Panc1 (cell line): ENCODE measurements at regions not wholly inside any gene's neighbourhood (a gene's known extent, or its start where the extent isn't known, plus 50 kb on each side); places are given as distances from the start of the nearest gene placed in this dataset.
"Not testable (repeated sequence)": the region's sequence is repeated elsewhere in the genome, so short reads cannot be mapped to it uniquely, and the experiment has no call there.

Source experiments
- ATAC-seq: fragments of 200-7000 bp; cut with Tn5 transposase; 2 replicates; pipeline ENCODE4 v1.9.1; 2020; ENCODE audit warnings: mild to moderate bottlenecking, moderate library complexity
- BruUV-seq: library from RNA; stranded (reverse); fragments of 400-500 nt; replicated peaks from 2 replicates; lab custom pipeline; 2021; lab: Mats Ljungman, UMichigan
- CTCF ChIA-PET: fragments of 300-600 bp; sonication (Branson Sonifier 250); formaldehyde crosslinking; loops from one replicate; lab custom pipeline; 2022; ENCODE audit warnings: antibody characterized with exemption; lab: Charles Lee
- POLR2A ChIA-PET: fragments of 300-600 bp; sonication (Branson Sonifier 250); formaldehyde crosslinking; loops from one replicate; lab custom pipeline; 2022; ENCODE audit warnings: antibody characterized with exemption; lab: Charles Lee
- DNase-seq: peaks from one replicate; pipeline ENCODE4 v3.0.0-alpha.2; 2010; ENCODE audit warnings: low read depth, low spot score
- H3K27ac ChIP-seq: 2 replicates; pipeline ENCODE4 v1.5.1; 2011; ENCODE audit warnings: mild to moderate bottlenecking, low read length, inconsistent platforms
- H3K27me3 ChIP-seq: fragments of 200-500 bp; sonication (Bioruptor generic); 2 replicates; pipeline ENCODE4 v1.6.0; 2014; ENCODE audit warnings: low read length, inconsistent platforms; ENCODE audit not compliant: control insufficient read depth, insufficient read depth
- H3K36me3 ChIP-seq: fragments of 200-500 bp; sonication (Bioruptor generic); 2 replicates; pipeline ENCODE4 v1.5.1; 2014; ENCODE audit warnings: inconsistent platforms, mild to moderate bottlenecking, low read length, moderate library complexity; ENCODE audit not compliant: control insufficient read depth, insufficient read depth
- H3K4me1 ChIP-seq: 2 replicates; pipeline ENCODE4 v1.5.1; 2011; ENCODE audit warnings: inconsistent platforms, mild to moderate bottlenecking, low read length, moderate library complexity; ENCODE audit not compliant: control insufficient read depth, insufficient read depth
- H3K4me3 ChIP-seq, 2 experiments: 2 replicates each; pipeline ENCODE4 v1.5.1; 2011 to 2012; ENCODE audit warnings: low read depth in 2 of 2, low read length in 2 of 2, mild to moderate bottlenecking in 2 of 2, inconsistent platforms in 1 of 2, moderate library complexity in 1 of 2
- H3K9me3 ChIP-seq: fragments of 200-500 bp; sonication (Bioruptor generic); 2 replicates; pipeline ENCODE4 v1.5.1; 2014; ENCODE audit warnings: low read depth, mild to moderate bottlenecking, inconsistent platforms, low read length, moderate library complexity; ENCODE audit not compliant: control insufficient read depth, insufficient read depth
- CTCF ChIP-seq: fragments of 450-650 bp; IDR thresholded peaks from 2 replicates; pipeline ENCODE4 v1.5.1; 2017; ENCODE audit warnings: mild to moderate bottlenecking
- POLR2AphosphoS5 ChIP-seq: IDR thresholded peaks from 2 replicates; pipeline ENCODE4 v1.6.1; 2012; ENCODE audit warnings: mild to moderate bottlenecking, low read depth, low read length, moderate library complexity
- REST ChIP-seq, 2 experiments: IDR thresholded peaks; 2 replicates each; pipeline ENCODE4 v1.6.1; 2011 to 2012; ENCODE audit warnings: low read depth in 2 of 2, control low read depth in 1 of 2, low read length in 1 of 2, mild to moderate bottlenecking in 1 of 2, moderate library complexity in 1 of 2; ENCODE audit not compliant: insufficient read depth in 1 of 2
- SIN3A ChIP-seq: IDR thresholded peaks from 2 replicates; pipeline ENCODE4 v1.6.1; 2012; ENCODE audit warnings: low read depth, mild to moderate bottlenecking, low read length, moderate library complexity, borderline replicate concordance; ENCODE audit not compliant: insufficient read depth
- TCF7L2 ChIP-seq: IDR thresholded peaks from 2 replicates; pipeline ENCODE4 v1.6.1; 2011; ENCODE audit warnings: mild to moderate bottlenecking, low read depth, low read length, inconsistent platforms
- in situ Hi-C: cut with HindIII; loops from 2 replicates; pipeline ENCODE4 v1.10.0; 2016; ENCODE audit warnings: low sequenced_read_pairs, low pct_unique_long_range_greater_than_20kb
- intact Hi-C: fragments of 100-400 bp; cut with micrococcal nuclease; formaldehyde crosslinking; loops from one replicate; pipeline ENCODE4 v1.10.0; 2022; ENCODE audit not compliant: unreplicated experiment

GRCh38 chr7:70894799-70895198 is 237.1 kb upstream of the GALNT17 start:
- BruUV-seq: no TSS peak
- DNase-seq: no peak
- no peak overlapping the region for H3K27ac ChIP-seq
- in situ Hi-C loops (no loop called here), intact Hi-C loops (no loop called here)
- 0 out of 2 replicates have a peak, but pooled peaks cover 4% of the 10 kb centered on the region for H3K9me3 ChIP-seq
- TF ChIP-seq TCF7L2 (no peak), POLR2AphosphoS5 (no peak)
- no peaks in the 10 kb centered on the region for H3K36me3 ChIP-seq
- no peaks in the 10 kb centered on the region for H3K4me1 ChIP-seq
- no peak for ATAC-seq
- no peaks in the 10 kb centered on the region; the same call in 1 of the 2 replicates for H3K27me3 ChIP-seq
- POLR2A ChIA-PET: no interaction called here
- CTCF ChIA-PET: no interaction called here
- no peak overlapping the region for H3K4me3 ChIP-seq

GRCh38 chr7:70895337-70896200 is 236.4 kb upstream of the GALNT17 start:
- BruUV-seq, H3K4me1 ChIP-seq, DNase-seq, POLR2A ChIA-PET, H3K27me3 ChIP-seq, in situ Hi-C loops, H3K36me3 ChIP-seq, intact Hi-C loops, H3K27ac ChIP-seq, H3K9me3 ChIP-seq, H3K4me3 ChIP-seq, CTCF ChIA-PET, ATAC-seq: not testable (repeated sequence)

GRCh38 chr7:70907259-70908247 is 224.4 kb upstream of the GALNT17 start:
- Histone ChIP-seq H3K4me3 (no peak overlapping the region), H3K27ac (no peak overlapping the region), H3K36me3 (no peaks in the 10 kb centered on the region), H3K9me3 (no peaks in the 10 kb centered on the region), H3K4me1 (no peaks in the 10 kb centered on the region), H3K27me3 (no peaks in the 10 kb centered on the region)
- POLR2A ChIA-PET: no interaction called here
- DNase-seq (no peak), ATAC-seq (no peak)
- CTCF ChIA-PET: no interaction called here
- no TSS peak for BruUV-seq
- in situ Hi-C loops (no loop called here), intact Hi-C loops (no loop called here)
- TF ChIP-seq SIN3A: no peak
- no peak for TF ChIP-seq CTCF
- no peak for TF ChIP-seq REST (IDR thresholded peaks at IDR 0.05; ENCODE audit: insufficient read depth in 1 of 2, low read depth in 2 of 2, low read length in 1 of 2)
- no peak for TF ChIP-seq POLR2AphosphoS5
- TF ChIP-seq TCF7L2: no peak
